PC-9 (cell line): ENCODE measurements at regions not wholly inside any gene's neighbourhood (a gene's known extent, or its start where the extent isn't known, plus 50 kb on each side); places are given as distances from the start of the nearest gene placed in this dataset.

Experiments used
- CTCF ChIP-seq: fragments of 200-600 bp; sonication (generic); conservative IDR thresholded peaks from 2 replicates; pipeline ENCODE4 v1.6.1; 2017; ENCODE audit warnings: mixed run types, antibody characterized with exemption, mild to moderate bottlenecking, moderate library complexity
- EZH2 ChIP-seq: fragments of 200-600 bp; sonication (generic); IDR thresholded peaks from 2 replicates; pipeline ENCODE4 v1.8.0; 2017; ENCODE audit warnings: antibody characterized with exemption, low read depth

DNA sequence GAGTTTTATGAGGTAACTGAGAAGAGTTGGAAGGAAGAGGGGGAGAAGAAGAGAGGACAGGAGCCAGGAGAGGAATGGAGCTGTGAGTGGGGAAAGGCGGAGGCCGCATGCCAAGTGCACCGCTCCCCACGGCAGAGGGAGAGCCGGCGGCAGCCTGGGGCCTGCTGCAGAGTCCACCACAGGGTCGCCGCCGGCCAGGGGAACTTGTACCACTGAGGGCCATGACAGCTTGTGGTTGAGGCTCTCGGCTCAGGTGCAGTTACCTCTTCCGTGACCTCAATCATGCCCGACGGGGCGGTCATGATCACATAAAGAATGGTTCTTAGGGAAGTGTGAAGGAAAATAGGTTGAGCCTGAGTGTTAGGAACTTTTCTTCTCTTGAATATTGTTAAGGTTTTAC, 325.0 kb downstream of the SNAPC1 start:
- TF ChIP-seq CTCF = no peak
- no peak for TF ChIP-seq EZH2
